Astrocyte (in vitro differentiated cells and primary cell): ENCODE measurements at regions not wholly inside any gene's neighbourhood (a gene's known extent, or its start where the extent isn't known, plus 50 kb on each side); places are given as distances from the start of the nearest gene placed in this dataset.

Experiments used
- CTCF ChIP-seq: IDR thresholded peaks from 2 replicates; pipeline ENCODE4 v1.5.1; 2011; ENCODE audit warnings: low read depth, mild to moderate bottlenecking, inconsistent platforms, low read length, moderate library complexity; ENCODE audit not compliant: insufficient read depth
- EZH2 ChIP-seq: IDR thresholded peaks from 2 replicates; pipeline ENCODE4 v1.6.1; 2012; ENCODE audit warnings: mild to moderate bottlenecking, low read length, inconsistent platforms; ENCODE audit not compliant: insufficient read depth

DNA sequence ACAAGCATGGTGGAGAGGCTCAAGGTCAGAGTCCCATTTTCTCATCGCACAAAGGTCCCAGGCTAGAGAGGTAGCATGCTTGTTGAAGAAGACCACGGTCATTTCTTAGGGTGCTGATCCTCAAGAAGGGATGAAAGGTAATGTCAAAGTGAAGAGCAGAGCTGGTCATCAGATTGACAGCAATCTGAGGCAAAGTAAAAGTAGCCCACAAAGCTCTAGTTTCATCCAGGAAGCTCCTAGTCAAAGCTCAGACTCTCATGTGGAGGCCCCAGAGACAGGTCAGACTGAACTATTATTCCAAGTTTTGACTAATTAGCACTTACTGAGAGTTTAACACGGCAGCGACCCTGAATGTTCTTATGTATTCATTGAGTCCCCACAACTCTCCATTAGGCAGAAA, 270.6 kb downstream of the RPS29 start:
- no peak for TF ChIP-seq EZH2
- no peak for TF ChIP-seq CTCF
